Activated naive CD4-positive, alpha-beta T cell treated with anti-CD3 and anti-CD28 coated beads, Interleukin-2, amount 50 U/mL, for 72 hours (primary cell): ENCODE measurements at regions not wholly inside any gene's neighbourhood (a gene's known extent, or its start where the extent isn't known, plus 50 kb on each side); places are given as distances from the start of the nearest gene placed in this dataset.
A peak's percentile ranks its signal among the peaks of the same experiment; 100 is the strongest.
"Not testable (repeated sequence)": the region's sequence is repeated elsewhere in the genome, so short reads cannot be mapped to it uniquely, and the experiment has no call there.

ENCODE experiments used
- ATAC-seq, 2 donors: fragments of 150-1000 bp; cut with Tn5 transposase; 2 replicates each; pipeline ENCODE4 v1.10.0; 2021; ENCODE audit warnings: mild to moderate bottlenecking in 2 of 2, moderate library complexity in 2 of 2
- DNase-seq, 2 donors: peaks; one replicate each; pipeline ENCODE4 v3.0.0; 2021 to 2022; ENCODE audit warnings: low spot score in 2 of 2
- H3K27ac Mint-ChIP-seq, 2 donors: one replicate each; pipeline ENCODE4 v1.8.0; 2022; ENCODE audit warnings: mild to moderate bottlenecking in 2 of 2, mixed read lengths in 2 of 2
- H3K36me3 Mint-ChIP-seq, 2 donors: one replicate each; pipeline ENCODE4 v1.8.0; 2022; ENCODE audit warnings: mixed read lengths in 2 of 2
- H3K9me3 Mint-ChIP-seq, 2 donors: one replicate each; pipeline ENCODE4 v1.8.0; 2022; ENCODE audit warnings: mixed read lengths in 2 of 2

DNA sequence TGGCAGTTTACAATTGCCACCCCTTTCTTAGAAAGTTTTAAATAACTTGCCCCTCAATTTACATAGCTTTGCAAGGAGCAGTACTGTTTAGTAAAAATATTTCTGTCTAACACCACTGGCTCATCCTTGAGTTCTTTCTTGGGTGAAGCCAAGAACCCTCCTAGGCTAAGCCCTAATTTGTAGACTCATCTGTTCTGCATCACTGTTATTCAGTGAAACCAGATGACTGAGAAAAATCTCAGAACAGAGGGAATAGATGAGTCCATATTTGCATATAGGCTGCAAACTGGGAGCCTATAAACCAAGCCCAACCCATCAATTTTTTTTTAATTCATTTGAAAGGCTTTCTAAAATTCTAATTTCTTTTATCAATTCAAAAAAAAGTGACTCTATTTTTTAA is 161.4 kb upstream of the TFPI start:
- no peak for ATAC-seq
- no peak for DNase-seq
- no peaks in the 10 kb centered on the region for H3K36me3 Mint-ChIP-seq
- H3K27ac Mint-ChIP-seq: no peak overlapping the region
- peaks cover 7% of the 10 kb centered on the region in 2 donors for H3K9me3 Mint-ChIP-seq

DNA sequence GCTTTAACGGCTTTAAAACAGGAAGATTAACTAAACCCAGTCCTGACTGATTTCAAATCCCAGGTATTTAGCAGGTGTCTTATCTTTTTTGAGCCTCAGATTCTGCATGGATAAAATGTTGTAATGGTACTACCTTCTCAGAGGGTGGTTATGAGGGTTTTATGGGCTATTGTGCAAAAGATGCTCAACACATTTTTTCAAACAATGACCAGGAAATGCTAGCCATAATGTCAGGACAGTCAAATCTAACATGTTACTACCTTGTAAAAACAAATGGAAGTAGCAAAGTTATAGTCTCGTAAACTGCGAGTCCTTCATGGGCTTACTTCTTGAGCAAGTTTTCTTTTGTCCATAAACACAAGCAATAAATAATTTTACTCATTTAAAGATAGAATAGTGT is 162.1 kb upstream of the TFPI start:
- Mint-ChIP-seq H3K9me3 (peaks cover 10% of the 10 kb centered on the region in 2 donors), H3K36me3 (no peaks in the 10 kb centered on the region), H3K27ac (no peak overlapping the region)
- DNase-seq: no peak
- ATAC-seq: no peak

DNA sequence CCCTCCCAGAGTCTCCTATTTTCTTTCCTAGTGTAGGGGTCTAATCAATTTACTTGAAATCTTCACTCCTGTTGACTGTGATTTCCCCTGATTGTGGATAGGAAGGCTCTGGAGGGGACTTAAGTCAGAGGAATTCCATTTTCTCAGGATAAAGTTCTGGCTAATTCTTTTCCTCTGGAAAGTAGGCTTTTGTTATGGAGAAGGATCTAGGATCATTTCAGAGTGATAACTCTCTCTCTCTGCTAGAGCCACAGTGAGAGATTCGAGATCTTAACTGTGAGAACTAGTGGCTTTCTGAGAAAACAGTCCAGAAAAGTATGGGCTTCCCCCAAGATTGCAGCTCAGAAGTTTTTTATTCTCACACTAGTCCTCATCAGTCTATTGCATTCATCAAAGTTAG is 163.9 kb upstream of the TFPI start:
- ATAC-seq (no peak), DNase-seq (no peak)
- H3K27ac Mint-ChIP-seq: no peak overlapping the region
- peaks cover 14 to 17% of the 10 kb centered on the region in 2 donors for H3K9me3 Mint-ChIP-seq
- H3K36me3 Mint-ChIP-seq: no peaks in the 10 kb centered on the region

DNA sequence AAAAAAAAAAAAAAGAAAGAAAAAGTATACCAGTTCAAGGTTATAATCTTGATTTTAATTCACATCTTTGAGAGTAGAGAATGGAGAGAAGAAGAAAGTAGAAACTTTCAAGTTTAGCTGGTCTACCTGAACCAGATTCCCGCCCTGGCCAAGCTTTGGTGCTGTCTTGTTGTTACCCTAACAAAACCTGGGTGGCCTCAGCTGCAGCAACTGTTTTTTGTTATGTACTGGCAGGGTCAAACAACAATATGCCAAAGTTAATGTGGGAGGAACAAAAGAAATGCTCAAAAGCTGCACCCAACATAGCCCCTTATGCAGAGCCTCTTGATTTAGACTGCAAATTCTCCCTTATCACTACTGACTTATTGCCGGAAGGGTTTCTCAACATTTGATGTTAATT is 165.3 kb upstream of the TFPI start:
- Mint-ChIP-seq H3K27ac (no peak overlapping the region), H3K9me3 (peaks cover 9 to 13% of the 10 kb centered on the region in 2 donors), H3K36me3 (no peaks in the 10 kb centered on the region)
- ATAC-seq (no peak), DNase-seq (no peak)

DNA sequence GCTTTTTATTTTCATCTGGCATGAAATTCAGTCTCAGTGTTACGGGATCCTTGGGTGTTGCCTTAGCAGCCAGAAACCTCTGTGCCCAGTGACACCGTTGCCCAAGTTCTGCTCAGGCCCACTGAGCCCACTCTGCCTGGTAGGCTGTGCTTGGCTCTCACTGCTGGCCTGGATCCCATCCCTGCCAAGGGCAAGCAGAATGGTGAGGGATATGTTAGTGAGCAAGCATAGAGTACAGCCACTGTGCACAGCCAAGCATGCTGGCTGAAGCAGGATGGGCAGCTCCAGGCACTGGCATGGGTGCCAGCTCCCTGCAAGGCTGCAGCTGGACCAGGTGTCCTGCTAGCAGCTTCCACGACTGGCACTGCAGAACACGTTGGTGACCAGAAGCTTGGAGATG is 194.7 kb upstream of the TFPI start:
- Mint-ChIP-seq H3K9me3 (peaks cover 7 to 10% of the 10 kb centered on the region in 2 donors), H3K36me3 (no peaks in the 10 kb centered on the region), H3K27ac (no peak overlapping the region)
- no peak for ATAC-seq
- DNase-seq: no peak

DNA sequence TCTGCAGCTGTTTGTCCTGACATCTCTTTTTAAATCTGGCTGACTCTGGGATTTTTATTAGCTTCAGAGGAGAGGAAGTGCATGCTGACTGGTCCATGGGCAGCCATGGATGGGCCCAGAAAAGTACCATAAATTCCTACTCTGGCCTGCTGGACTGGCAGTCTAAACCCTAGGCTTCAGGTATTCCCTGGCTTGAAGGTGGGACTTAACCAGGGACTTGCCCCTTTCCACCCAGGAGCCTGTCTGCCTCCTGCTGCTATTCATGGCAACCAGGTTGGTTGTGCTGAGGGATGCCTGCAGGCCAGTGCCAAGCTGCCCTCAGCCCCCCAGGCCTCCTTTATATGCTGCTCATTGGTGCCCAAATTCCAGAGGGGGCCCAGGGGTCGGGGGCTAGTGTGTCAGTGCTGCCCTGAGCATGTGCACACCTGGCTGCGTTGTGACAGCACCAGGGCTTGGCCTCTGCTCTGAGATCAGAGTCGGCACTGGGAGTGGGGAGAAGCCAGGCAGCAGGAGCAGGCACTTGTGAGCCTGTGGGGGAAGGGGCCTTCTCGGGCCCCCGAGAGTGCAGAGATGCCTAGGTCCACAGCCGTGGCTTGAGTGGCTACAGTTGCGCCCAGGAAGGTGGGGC is 195.7 kb upstream of the TFPI start:
- DNase-seq (no peak), ATAC-seq (no peak)
- no peak overlapping the region for H3K27ac Mint-ChIP-seq
- H3K9me3 Mint-ChIP-seq: peaks cover 7 to 12% of the 10 kb centered on the region in 2 donors
- H3K36me3 Mint-ChIP-seq: no peaks in the 10 kb centered on the region

DNA sequence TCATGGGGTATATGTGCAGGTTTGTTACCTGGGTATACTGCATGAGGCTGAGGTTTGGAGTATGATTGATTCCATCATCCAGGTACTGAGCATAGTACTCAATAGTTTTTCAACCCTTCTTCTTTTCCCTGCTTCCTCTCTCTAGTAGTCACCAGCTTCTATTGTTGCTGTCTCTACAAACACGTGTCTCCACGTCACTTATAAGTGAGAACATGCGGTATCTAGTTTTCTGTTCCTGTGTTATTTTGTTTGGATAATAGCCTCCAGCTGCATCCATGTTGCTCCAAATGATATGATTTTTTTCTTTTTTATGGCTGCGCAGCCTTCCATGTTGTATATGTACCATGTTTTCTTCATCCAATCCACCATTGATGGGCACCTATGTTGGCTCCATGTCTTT is 214.8 kb upstream of the TFPI start:
- peaks cover 4 to 8% of the 10 kb centered on the region in 2 donors for H3K9me3 Mint-ChIP-seq
- DNase-seq (no peak), ATAC-seq (no peak)
- no peaks in the 10 kb centered on the region for H3K36me3 Mint-ChIP-seq
- no peak overlapping the region for H3K27ac Mint-ChIP-seq

DNA sequence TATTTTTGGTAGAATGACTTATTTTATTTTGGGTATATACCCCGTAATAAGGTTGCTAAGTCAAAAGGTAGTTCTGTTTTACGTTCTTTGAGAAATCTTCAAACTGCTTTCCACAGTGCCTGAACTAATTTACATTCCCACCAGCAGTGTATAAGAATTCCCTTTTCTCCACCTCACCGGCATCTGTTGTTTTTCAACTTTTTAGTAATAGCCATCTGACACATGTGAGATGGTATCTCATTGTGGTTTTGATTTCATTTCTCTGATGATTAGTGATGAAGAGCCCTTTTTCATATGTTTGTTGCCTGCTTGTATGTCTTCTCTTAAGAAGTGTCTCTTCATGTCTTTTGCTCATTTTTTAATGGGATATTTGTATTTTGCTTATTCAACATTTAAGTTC is 215.2 kb upstream of the TFPI start:
- no peak overlapping the region for H3K27ac Mint-ChIP-seq
- no peak for DNase-seq
- H3K36me3 Mint-ChIP-seq: no peaks in the 10 kb centered on the region

DNA sequence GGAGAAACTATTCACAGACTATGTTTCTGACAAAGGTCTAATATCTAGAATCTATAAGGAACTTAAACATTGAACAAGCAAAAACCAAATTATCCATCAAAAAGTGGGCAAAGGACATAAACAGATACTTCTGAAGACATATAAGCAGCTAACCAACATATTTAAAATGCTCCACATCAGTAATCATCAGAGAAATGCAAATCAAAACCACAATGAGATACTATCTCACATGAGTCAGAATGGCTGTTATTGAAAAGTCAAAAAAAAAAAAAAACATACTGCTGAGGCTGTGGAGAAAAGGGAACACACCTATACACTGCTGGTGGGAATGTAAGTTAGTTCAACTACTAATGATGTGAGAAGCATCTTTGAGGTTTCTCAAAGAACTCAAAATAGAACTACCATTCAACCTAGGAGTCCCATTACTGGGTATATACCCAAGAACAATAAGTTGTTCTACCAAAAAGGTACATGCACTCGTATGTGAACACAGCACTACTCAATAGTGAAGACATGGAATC is 220.4 kb upstream of the TFPI start:
- H3K27ac Mint-ChIP-seq: no peak overlapping the region
- ATAC-seq: peak in 1 of 2 donors; percentile 11
- H3K36me3 Mint-ChIP-seq: no peaks in the 10 kb centered on the region
- DNase-seq: no peak
- H3K9me3 Mint-ChIP-seq: peaks cover 4 to 8% of the 10 kb centered on the region in 2 donors

More for the DNA sequence above, 215.2 kb upstream of the TFPI start:
- peaks cover 4 to 8% of the 10 kb centered on the region in 2 donors for H3K9me3 Mint-ChIP-seq
- no peak for ATAC-seq

DNA sequence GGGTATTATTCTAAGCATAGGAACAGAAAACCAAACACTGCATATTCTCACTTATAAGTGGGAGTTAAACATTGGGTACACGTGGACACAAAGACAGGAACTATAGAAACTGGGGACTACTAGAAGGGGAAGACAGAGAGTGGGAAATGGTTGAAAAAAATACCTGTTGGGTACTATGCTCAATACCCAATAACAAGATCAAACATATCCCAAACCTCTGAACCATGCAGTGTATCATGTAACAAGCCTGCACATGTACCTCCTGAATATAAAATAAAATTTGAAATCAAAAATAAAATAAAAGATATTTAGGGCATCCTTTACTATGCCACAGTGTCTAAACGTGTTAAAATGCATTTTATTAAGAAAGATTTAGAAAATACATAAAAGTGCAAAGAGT is 221.0 kb upstream of the TFPI start:
- H3K36me3 Mint-ChIP-seq: no peaks in the 10 kb centered on the region
- no peak overlapping the region for H3K27ac Mint-ChIP-seq
- ATAC-seq (no peak), DNase-seq (no peak)
- H3K9me3 Mint-ChIP-seq: peaks cover 4 to 5% of the 10 kb centered on the region in 2 donors

DNA sequence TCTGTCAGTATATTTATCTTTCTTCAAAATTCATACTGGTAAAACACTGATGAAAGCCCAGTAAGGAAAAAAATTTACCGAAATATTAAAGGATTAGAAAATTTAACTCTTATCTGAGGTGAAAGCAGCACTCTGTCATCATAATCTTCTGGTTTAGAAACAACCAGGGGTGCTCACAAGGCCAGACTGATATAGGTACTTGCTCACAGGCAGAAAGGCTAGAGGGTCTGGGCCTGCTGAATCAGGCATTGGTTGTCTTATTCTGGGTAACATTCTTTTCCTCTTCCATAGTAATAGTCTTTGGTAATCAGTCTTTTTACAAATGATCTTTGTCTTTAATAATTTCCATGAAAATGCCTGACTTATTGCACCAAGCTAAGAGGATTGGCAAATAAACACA is 221.4 kb upstream of the TFPI start:
- ATAC-seq (no peak), DNase-seq (no peak)
- no peaks in the 10 kb centered on the region for H3K36me3 Mint-ChIP-seq
- H3K27ac Mint-ChIP-seq: no peak overlapping the region
- H3K9me3 Mint-ChIP-seq: peaks cover 3 to 4% of the 10 kb centered on the region in 2 donors

DNA sequence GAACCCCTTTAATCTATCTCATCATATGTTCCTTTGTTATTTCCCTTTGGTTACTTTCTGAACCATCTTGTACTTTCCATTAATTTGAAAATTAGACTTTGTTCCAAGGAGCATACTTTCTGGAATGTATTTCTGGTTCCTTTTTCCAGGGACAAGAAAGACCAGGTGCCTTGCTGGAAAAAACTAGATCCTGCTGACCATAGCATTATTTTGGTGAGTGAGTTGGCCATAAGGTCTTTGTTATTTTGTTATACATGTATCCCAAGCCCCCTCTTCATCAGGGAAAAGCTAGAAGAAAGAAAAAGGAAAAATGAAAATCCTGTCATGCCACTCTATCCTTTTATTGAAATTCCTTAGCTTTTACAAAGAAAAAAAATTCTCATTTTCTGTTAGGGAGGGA is 228.1 kb upstream of the TFPI start:
- Mint-ChIP-seq H3K27ac (no peak overlapping the region), H3K36me3 (no peaks in the 10 kb centered on the region), H3K9me3 (no peaks in the 10 kb centered on the region)
- DNase-seq (no peak), ATAC-seq (no peak)

DNA sequence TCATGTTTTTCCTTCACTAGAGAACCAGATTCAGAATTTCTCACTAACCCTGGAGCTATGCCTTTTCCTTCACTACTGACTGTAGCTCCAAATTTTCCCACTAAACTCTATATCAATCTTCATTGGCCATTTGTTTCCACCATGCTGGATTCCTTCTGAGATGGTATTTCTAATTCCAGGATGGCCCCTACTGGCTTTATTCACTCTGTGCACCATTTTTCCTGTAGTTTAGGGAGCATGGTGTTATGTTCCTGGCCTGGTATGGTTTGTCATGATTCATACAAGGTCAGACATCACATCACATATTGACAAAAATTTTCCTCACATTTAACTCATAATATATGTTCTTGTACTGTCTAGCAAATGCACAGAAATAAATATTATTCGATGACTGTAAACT is 229.2 kb upstream of the TFPI start:
- no peak for ATAC-seq
- peaks cover 0 to 3% of the 10 kb centered on the region in 2 donors for H3K9me3 Mint-ChIP-seq
- H3K36me3 Mint-ChIP-seq: no peaks in the 10 kb centered on the region
- DNase-seq: no peak
- no peak overlapping the region for H3K27ac Mint-ChIP-seq

DNA sequence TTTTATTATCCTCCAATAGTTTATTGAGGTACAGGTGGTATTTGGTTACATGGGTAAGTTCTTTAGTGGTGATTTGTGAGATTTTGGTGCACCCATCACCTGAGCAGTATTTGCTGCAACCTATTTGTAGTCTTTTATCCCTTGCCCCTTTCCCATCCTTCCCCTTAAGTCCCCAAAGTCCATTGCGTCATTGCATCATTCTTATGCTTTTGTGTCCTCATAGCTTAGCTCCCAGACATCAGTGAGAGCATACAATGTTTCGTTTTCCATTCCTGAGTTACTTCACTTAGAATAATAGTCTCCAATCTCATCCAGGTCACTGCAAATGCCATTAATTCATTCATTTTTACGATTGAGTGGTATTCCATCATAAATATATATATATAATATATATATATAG is 229.9 kb upstream of the TFPI start:
- ATAC-seq, DNase-seq, H3K36me3 Mint-ChIP-seq, H3K27ac Mint-ChIP-seq, H3K9me3 Mint-ChIP-seq: not testable (repeated sequence)

DNA sequence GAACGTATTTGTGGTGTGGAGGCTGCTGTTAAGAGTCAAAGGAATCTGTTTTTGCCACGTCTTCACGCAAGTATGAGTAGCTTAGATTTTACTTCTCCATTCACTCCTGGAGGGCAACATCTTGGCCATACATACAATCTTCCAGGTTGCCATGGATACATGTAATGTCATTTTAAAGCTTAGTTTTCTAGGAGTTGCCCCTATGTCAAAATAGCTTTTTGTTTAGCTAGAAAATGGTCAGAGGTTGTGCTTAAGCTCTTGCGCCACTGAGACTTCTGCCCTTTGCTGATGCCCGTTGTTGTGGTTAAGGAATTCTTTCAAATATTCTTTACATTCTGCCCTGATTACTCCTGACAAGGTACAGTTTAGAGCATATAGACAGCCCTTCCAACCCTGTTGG is 245.4 kb upstream of the TFPI start:
- ATAC-seq (no peak), DNase-seq (no peak)
- no peak overlapping the region for H3K27ac Mint-ChIP-seq
- H3K36me3 Mint-ChIP-seq: peaks cover 0 to 5% of the 10 kb centered on the region in 2 donors
- H3K9me3 Mint-ChIP-seq: peaks cover 15 to 25% of the 10 kb centered on the region in 2 donors

DNA sequence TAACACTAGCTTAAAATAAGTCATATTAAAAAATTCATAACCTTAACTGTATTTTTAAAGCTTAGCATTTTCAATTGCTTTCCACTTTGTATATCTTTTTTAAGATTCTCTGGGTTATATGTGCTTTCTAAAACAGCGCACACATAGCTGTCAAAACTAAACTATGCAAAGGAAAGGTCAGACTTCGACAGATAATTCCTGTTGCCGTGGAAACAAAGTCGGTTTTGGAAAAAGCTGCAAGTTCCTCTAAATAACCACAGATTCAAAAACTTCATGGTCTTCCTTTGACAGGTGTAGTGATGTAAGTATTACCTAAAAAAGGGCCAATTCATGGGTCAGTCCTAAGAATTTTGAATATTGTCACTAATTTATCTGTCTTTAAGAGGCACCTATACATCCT is 249.6 kb upstream of the TFPI start:
- Mint-ChIP-seq H3K9me3 (peaks cover 13 to 14% of the 10 kb centered on the region in 2 donors), H3K27ac (no peak overlapping the region), H3K36me3 (peaks cover 0 to 5% of the 10 kb centered on the region in 2 donors)
- DNase-seq (no peak), ATAC-seq (no peak)

DNA sequence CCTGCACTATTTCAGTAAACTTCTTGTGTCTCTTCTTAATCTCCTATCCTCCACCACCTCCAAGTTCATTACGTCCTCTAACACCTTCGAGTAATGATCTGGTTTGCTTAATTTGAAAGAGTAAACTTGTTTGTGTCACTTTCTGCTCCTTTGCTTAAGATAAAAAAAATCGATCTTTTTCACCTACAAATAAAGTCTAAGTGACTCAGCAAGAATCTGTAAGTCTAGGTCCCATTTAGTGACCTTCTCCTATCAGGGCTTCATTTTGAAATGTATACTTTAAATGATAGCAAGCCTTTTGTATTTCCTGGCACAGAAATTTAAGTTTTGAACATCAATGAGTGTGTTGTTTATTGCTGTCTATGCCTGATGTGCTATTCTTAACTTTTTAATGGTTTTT is 260.9 kb upstream of the TFPI start:
- DNase-seq: no peak
- Mint-ChIP-seq H3K27ac (no peak overlapping the region), H3K36me3 (no peaks in the 10 kb centered on the region), H3K9me3 (peaks cover 5 to 8% of the 10 kb centered on the region in 2 donors)
- no peak for ATAC-seq

DNA sequence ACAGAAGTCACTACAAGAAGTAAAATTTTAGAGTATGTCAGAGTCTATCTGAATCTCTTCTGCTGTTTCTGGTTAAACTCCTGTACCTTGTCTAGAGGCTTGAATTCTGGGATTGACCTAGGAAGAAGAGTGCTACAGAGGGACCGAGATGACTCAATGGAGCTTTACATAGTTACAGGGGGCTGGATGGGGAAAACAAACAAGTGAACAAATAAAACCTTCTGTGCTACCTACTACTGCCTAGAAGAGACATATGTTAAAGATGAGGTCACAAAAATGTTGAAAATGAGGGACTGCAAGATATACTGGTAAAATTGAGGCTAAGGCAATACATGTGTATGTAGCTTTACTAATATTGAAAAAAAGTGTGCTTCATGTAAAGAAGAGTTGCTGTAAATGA is 265.4 kb upstream of the TFPI start:
- Mint-ChIP-seq H3K27ac (no peak overlapping the region), H3K36me3 (no peaks in the 10 kb centered on the region), H3K9me3 (peaks cover 5% of the 10 kb centered on the region in 2 donors)
- no peak for ATAC-seq
- DNase-seq: no peak
